Right cardiac atrium (tissue), 5 donors: ENCODE measurements at regions not wholly inside any gene's neighbourhood (a gene's known extent, or its start where the extent isn't known, plus 50 kb on each side); places are given as distances from the start of the nearest gene placed in this dataset.
"Not testable (repeated sequence)": the region's sequence is repeated elsewhere in the genome, so short reads cannot be mapped to it uniquely, and the experiment has no call there.

Experiments used
- ATAC-seq, 2 donors: fragments of 200-7000 bp; cut with Tn5 transposase; one replicate each; pipeline versions ENCODE4 v1.8.0 to v1.9.1; 2020; ENCODE audit warnings: moderate library complexity in 2 of 2, mild to moderate bottlenecking in 1 of 2
- DNase-seq, 3 donors: peaks; one replicate each; pipeline ENCODE4 v3.0.0-alpha.2; 2020
- H3K27ac ChIP-seq: one replicate; pipeline ENCODE4 v1.5.1; 2013; ENCODE audit warnings: mild to moderate bottlenecking, low read length, control low read depth, moderate library complexity
- H3K27me3 ChIP-seq: one replicate; pipeline ENCODE4 v1.6.1; 2013; ENCODE audit not compliant: control insufficient read depth, insufficient read depth
- H3K4me1 ChIP-seq: one replicate; pipeline ENCODE4 v1.6.1; 2013; ENCODE audit warnings: low read length; ENCODE audit not compliant: control insufficient read depth, insufficient read depth
- H3K4me3 ChIP-seq: one replicate; pipeline ENCODE4 v1.5.1; 2013; ENCODE audit warnings: low read length, control low read depth
- H3K9me3 ChIP-seq: one replicate; pipeline ENCODE4 v1.6.1; 2013; ENCODE audit warnings: low read length; ENCODE audit not compliant: control insufficient read depth
- WGBS: extraction: QIAGEN DNeasy Blood & Tissue Kit; methylation state at CpG from one replicate; pipeline ENCODE4 v1.1.7; 2013; 5-methylcytosine and 5-hydroxymethylcytosine counted together
- intact Hi-C, 4 donors: fragments of 100-400 bp; cut with DNase I; formaldehyde crosslinking; loops; one replicate each; pipeline versions ENCODE4 v1.11.0 to v1.14.0; 2022 to 2023
- donor health status: healthy with polysubstance abuse.
- donor health status: DM: no; HTN: yes; CAD: no.
- donor health status: DM: no; HTN: no; CAD: no.
- donor health status: DM: no; HTN: yes; CAD: no; lungs with severe emphysema.
- donor health status: DM: yes; HTN: yes; CAD: no.

DNA sequence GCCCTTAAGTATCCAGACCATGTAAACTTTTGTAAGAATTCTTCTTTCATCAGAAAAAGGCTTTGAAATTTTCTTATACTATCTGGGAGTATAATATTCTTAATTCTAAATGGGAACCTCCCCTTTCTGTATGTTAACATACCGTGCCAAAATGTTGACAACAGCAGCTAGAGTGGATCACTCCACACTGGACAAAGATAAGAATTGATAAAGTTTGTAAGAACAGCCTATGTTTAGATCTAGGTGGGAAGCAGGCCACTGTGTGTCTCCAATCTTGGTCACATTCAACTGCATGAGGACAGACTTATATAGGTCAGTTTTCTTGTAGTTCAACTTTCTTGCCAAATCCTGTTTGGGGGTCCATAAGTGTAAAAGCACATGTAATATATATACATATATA, 235.7 kb downstream of the RPIA start:
- intact Hi-C loops, result no loop called here
- WGBS, result 27% methylated on average over 1 of the region's 1 CpG
- H3K27ac ChIP-seq, result no peak overlapping the region
- no peak overlapping the region for H3K4me3 ChIP-seq
- ATAC-seq (peak; percentile 68 to 74), DNase-seq (no peak)
- H3K9me3 ChIP-seq, result no peaks in the 10 kb centered on the region
- H3K27me3 ChIP-seq, result no peaks in the 10 kb centered on the region
- no peaks in the 10 kb centered on the region for H3K4me1 ChIP-seq

- no peak for ATAC-seq
- intact Hi-C loops, result no loop called here
- Histone ChIP-seq H3K27me3 (no peaks in the 10 kb centered on the region), H3K27ac (no peak overlapping the region), H3K9me3 (no peaks in the 10 kb centered on the region), H3K4me1 (peaks cover 4% of the 10 kb centered on the region), H3K4me3 (no peak overlapping the region)
- DNase-seq, result no peak
Measured at GRCh38 chr2:88930659-88931058, 239.2 kb downstream of the RPIA start.

DNA sequence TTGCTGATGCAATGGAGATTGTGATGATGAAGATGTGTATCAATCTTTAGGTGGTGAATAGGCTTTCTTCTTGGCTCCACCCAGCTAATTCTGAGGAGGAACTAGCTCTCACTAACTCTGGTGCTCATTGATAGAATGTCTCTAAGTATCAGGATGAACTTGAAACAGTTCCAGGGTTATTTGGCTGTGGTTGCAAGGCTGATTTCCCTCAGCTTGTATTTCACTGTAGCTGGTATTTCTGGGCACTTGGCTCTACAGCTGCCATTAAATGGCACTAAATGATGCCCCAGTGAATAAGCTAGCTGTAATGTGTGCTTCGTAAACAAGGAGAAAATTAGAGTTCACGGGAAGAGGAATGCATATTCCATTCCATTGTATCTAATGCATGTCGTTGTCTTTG, 241.2 kb downstream of the RPIA start:
- Histone ChIP-seq H3K4me1 (peaks cover 4% of the 10 kb centered on the region), H3K4me3 (no peak overlapping the region), H3K9me3 (no peaks in the 10 kb centered on the region), H3K27me3 (no peaks in the 10 kb centered on the region), H3K27ac (no peak overlapping the region)
- WGBS, result 69% methylated on average over 3 of the region's 3 CpGs
- DNase-seq (no peak), ATAC-seq (peak in 1 of 2 donors; percentile 29)
- intact Hi-C loops, result no loop called here

- 43% methylated on average over 4 of the region's 4 CpGs for WGBS
- ATAC-seq (no peak), DNase-seq (no peak)
- no peak overlapping the region for H3K27ac ChIP-seq
- H3K9me3 ChIP-seq, result no peaks in the 10 kb centered on the region
- peaks cover 4% of the 10 kb centered on the region for H3K4me1 ChIP-seq
- intact Hi-C loops, result no loop called here
- H3K27me3 ChIP-seq, result no peaks in the 10 kb centered on the region
- no peak overlapping the region for H3K4me3 ChIP-seq
Measured at GRCh38 chr2:88933091-88933490, 241.6 kb downstream of the RPIA start.

DNA sequence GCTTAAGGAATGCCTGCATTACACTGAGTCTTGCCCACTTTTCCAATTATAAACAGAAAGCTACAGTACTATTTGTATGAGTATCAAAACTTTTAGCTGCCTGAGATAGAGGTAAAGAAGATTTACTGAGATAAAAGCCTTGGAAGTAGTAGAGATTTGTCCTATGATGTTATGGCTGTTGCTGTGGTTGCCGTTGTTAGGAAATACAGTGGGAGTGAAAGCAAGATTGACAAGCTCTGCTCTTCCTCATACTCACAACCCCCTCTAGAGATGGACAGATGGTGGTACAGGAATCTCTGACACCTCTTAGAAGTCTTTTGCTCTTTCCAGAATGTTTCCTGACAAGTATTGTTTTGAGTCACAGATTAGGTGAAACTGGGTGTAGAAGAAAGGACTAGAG, 242.5 kb downstream of the RPIA start:
- H3K27ac ChIP-seq, result no peak overlapping the region
- peaks cover 4% of the 10 kb centered on the region for H3K4me1 ChIP-seq
- WGBS, result 2% methylated on average over 1 of the region's 1 CpG
- no peaks in the 10 kb centered on the region for H3K9me3 ChIP-seq
- no peaks in the 10 kb centered on the region for H3K27me3 ChIP-seq
- ATAC-seq (peak; percentile 35 to 64), DNase-seq (no peak)
- H3K4me3 ChIP-seq, result no peak overlapping the region
- intact Hi-C loops, result no loop called here

GRCh38 chr2:88941178-88941577, 249.7 kb downstream of the RPIA start:
- ATAC-seq, H3K9me3 ChIP-seq, H3K27me3 ChIP-seq, intact Hi-C loops, H3K4me1 ChIP-seq, H3K4me3 ChIP-seq, DNase-seq, H3K27ac ChIP-seq: not testable (repeated sequence)
- 52% methylated on average over 2 of the region's 2 CpGs for WGBS

DNA sequence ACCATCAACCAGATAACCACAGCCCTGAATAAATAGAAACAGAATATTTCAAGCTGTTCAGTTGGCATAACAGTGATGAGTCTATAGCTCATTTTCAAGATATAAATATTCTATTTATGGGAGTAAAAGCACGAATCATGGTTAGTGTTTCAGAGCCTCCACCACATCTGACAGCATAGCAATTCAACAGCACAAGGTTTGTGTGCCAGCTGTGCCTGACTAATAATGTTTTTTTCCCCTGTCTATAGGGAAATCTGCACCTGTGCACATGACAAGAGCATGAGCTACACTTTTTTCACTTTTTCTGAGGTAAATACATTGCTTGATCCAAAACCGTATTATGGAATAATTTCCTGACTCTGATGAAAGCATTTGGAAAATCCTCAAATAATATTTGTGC, 251.3 kb downstream of the RPIA start:
- intact Hi-C loops, result no loop called here
- no peaks in the 10 kb centered on the region for H3K4me1 ChIP-seq
- 55% methylated on average over 2 of the region's 2 CpGs for WGBS
- H3K9me3 ChIP-seq, result no peaks in the 10 kb centered on the region
- no peaks in the 10 kb centered on the region for H3K27me3 ChIP-seq
- DNase-seq, result no peak
- no peak overlapping the region for H3K27ac ChIP-seq
- no peak overlapping the region for H3K4me3 ChIP-seq
- ATAC-seq, result no peak

GRCh38 chr2:88949336-88949735, 257.9 kb downstream of the RPIA start:
- Histone ChIP-seq H3K4me3 (no peak overlapping the region), H3K27ac (no peak overlapping the region), H3K27me3 (no peaks in the 10 kb centered on the region), H3K9me3 (no peaks in the 10 kb centered on the region), H3K4me1 (no peaks in the 10 kb centered on the region)
- intact Hi-C loops, result no loop called here
- ATAC-seq, result no peak
- no peak for DNase-seq

DNA sequence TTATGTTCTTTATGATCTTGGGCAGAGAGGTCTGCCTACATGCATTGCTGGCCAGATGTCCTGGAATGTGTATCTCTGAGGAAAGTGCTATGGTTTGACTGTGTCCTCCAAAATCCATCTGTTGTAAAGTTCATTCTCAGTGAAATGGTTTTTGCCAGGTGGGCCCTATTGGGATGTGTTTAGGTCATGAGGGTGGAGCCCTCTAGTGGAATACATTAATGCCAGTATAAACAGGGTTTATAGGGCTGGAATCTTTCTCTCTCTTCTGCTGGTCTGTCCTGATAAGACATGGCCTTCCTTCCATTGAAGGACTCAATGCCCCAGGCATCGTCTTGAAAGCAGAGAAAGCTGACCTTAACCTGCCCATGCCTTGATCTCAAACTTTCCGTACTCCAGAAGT, 258.5 kb downstream of the RPIA start:
- Histone ChIP-seq H3K27ac (no peak overlapping the region), H3K4me1 (no peaks in the 10 kb centered on the region), H3K9me3 (no peaks in the 10 kb centered on the region), H3K4me3 (no peak overlapping the region), H3K27me3 (no peaks in the 10 kb centered on the region)
- no peak for DNase-seq
- 74% methylated on average over 2 of the region's 2 CpGs for WGBS
- no peak for ATAC-seq
- intact Hi-C loops, result no loop called here

DNA sequence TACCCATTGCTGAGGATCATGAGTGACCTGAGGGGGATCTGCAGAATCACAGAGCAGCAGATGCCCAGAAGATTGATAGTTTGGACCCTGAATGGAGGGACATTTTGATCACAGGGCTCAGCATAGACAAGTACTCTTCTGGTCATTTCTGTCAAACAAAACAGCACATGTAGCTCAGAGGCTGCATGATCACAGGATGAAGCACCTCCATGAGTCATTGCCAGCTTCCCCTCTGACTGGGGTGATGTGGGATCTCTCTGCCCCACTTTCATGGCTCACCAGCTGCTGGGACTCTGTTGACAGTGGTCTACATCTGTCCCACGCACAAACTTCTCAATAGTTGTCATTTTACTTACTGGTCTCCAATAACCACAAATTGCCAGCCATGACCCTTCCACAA, 264.1 kb downstream of the RPIA start:
- no peak for DNase-seq
- Histone ChIP-seq H3K4me1 (no peaks in the 10 kb centered on the region), H3K27ac (no peak overlapping the region), H3K4me3 (no peak overlapping the region), H3K27me3 (no peaks in the 10 kb centered on the region), H3K9me3 (no peaks in the 10 kb centered on the region)
- WGBS, result 82% methylated on average over 1 of the region's 1 CpG
- no peak for ATAC-seq
- intact Hi-C loops, result no loop called here

DNA sequence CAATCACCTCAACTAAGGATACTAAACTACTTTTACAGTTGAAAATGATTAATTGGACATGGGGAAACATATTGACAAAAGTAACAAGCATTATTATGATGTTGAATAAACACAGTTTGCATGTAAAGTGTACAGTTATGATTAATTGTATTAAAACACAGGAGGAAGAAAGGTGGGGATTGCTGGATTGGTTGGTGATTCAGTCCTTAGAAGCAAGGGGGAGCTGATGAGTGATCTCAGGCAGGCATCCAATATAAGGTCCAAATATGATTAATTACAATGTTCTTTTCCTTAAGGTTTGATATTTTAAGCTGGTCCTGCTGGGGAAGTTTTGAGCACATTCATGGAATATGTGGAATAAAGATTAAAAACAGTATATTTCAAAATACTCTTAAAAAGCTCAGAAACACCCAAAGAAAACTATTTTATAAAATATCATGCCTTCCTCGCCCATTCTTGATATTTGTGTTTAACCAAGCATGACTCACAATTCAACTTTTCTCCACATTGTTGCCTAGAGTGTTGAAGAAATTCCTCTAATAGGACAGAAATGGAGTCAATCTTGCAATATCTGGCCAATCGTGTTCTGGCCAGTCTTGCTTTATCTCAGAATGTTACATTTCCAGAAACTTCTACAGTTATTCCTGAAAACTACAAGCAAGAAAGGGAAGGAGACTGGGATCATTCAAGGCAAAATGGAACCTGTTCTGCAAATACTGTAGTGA, 268.2 kb downstream of the RPIA start:
- intact Hi-C loops, result no loop called here

GRCh38 chr2:88961323-88961722, 269.9 kb downstream of the RPIA start:
- H3K4me3 ChIP-seq, H3K4me1 ChIP-seq, ATAC-seq, H3K9me3 ChIP-seq, intact Hi-C loops, H3K27ac ChIP-seq, H3K27me3 ChIP-seq, DNase-seq: not testable (repeated sequence)
- 37% methylated on average over 3 of the region's 3 CpGs for WGBS

More for the DNA sequence above, 268.2 kb downstream of the RPIA start:
- 78% methylated on average over 2 of the region's 2 CpGs for WGBS
- H3K27me3 ChIP-seq, result no peaks in the 10 kb centered on the region
- no peak for DNase-seq
- H3K27ac ChIP-seq, result no peak overlapping the region
- H3K4me3 ChIP-seq, result no peak overlapping the region
- ATAC-seq, result no peak
- no peaks in the 10 kb centered on the region for H3K4me1 ChIP-seq
- H3K9me3 ChIP-seq, result no peaks in the 10 kb centered on the region
